NCI-H1694 treated with DMSO at 0.1 percent for 48 hours (cell line): ENCODE measurements at regions not wholly inside any gene's neighbourhood (a gene's known extent, or its start where the extent isn't known, plus 50 kb on each side); places are given as distances from the start of the nearest gene placed in this dataset.
A peak's percentile ranks its signal among the peaks of the same experiment; 100 is the strongest.
"Not testable (repeated sequence)": the region's sequence is repeated elsewhere in the genome, so short reads cannot be mapped to it uniquely, and the experiment has no call there.

Experiments used
- DNase-seq: peaks from one replicate; lab custom pipeline; 2025; lab: John Stamatoyannopoulos, UW

- no peak for DNase-seq
Measured at GRCh38 chr6:73943930-73944652, 248.1 kb downstream of the CD109 start.

GRCh38 chr6:73943411-73943810, 247.4 kb downstream of the CD109 start:
- DNase-seq = no peak

DNA sequence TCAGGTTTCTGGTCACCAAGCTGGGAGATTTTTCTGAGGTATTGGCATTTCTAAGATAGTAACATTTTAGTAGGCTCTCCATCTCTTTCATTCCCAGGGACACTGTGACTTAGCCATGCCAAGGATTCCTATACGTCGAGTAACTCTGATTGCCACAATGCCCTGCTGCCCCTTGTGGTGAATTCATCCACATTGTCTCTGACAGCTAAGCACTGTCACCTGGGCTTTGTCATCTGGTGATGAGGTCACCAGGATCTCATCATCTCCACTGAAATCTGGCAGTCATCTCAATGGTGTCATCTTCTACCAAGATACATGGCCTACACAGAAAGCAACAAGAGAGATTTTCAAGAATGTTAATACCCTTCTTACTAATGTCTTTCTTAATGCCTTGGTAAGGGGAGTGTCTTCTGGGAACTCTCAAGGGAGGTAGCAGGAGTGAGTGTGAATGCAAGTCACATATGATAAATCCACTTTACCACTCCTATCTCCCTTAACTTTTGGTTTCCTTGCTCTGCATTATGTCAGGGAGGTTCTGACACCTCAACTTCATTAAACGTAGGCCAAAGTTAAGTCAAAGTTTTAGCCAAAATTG, 246.7 kb downstream of the CD109 start:
- no peak for DNase-seq

- no peak for DNase-seq
Measured at GRCh38 chr6:73941892-73942291, 245.9 kb downstream of the CD109 start.

GRCh38 chr6:73937805-73938204, 241.8 kb downstream of the CD109 start:
- no peak for DNase-seq

- DNase-seq = peak; percentile 59
Measured at GRCh38 chr6:73932866-73933265, 236.9 kb downstream of the CD109 start.

DNA sequence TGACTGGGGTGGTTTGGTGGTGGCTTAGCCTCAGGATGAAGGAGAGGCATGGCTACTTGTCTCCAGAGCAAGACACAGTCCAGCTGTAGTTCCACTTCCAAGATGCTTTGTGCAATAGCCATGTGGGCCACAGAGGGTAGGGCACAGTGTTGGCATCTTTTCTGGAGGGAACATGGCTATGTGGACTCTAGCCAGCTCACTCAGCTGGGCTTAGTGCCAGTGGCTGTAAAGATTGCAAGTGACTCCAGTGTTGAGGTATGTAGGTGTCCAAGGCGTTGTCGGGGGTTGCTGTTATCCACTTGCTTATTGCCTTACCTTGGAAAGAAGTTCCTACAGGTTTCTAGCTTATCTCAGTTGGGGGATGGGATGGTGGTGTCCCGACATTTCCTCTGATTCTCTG, 233.4 kb downstream of the CD109 start:
- DNase-seq = no peak

DNA sequence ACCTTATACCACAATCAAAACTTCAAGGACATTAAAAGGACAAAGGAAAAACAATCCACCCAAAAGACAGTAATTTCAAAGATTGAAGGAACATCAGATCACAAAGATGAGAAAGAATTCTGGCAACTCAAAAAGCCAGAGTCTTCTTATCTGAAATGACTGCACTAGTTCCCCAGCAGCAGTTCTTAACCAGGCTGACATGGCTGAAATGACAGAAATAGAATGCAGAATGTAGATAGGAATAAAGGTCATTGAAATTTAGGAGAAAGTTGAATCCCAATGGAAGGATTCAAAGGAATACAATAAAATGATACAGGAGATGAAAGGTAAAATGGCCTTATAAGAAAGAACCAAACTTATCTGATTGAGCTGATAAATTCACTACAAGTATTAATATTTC, 231.4 kb downstream of the CD109 start:
- DNase-seq = no peak

DNA sequence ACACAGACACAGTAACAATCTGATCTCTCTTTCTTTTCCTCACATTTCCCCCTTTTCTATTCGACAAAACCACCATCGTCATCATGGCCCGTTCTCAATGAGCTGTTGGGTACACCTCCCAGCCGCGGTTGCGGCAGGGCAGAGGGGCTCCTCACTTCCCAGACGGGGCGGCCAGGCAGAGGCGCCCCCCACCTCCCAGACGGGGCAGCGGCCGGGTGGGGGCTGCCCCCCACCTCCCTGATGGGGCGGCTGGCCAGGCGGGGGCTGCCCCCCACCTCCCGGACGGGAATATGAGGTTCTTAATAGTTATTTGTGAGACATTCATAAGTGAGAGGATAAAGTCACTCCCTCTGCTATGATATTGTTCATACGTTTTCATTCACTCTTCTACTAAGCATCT, 229.7 kb downstream of the CD109 start:
- not testable (repeated sequence) for DNase-seq

GRCh38 chr6:73923905-73924485, 228.0 kb downstream of the CD109 start:
- DNase-seq = peak; percentile 1

GRCh38 chr6:73903155-73903554, 207.2 kb downstream of the CD109 start:
- no peak for DNase-seq

GRCh38 chr6:73901986-73902385, 206.0 kb downstream of the CD109 start:
- DNase-seq = no peak

DNA sequence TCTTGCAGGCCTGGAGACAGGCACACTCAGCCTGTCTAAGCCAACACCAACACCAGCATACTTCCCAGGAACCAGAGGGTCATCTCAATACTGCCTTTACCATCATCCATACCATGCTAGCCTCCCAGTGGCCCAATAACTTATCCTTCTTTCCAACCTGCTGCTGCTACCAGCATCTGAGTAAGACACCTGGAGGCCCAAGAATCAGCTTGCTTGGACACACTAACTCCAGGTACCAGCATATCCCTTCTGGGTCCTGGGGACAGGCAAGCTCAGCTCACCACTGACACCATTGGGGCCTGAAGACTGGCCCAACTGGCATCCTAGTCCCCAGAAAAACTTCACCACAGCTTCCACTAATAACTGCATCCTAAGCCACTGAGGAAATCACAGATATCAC, 205.3 kb downstream of the CD109 start:
- no peak for DNase-seq

DNA sequence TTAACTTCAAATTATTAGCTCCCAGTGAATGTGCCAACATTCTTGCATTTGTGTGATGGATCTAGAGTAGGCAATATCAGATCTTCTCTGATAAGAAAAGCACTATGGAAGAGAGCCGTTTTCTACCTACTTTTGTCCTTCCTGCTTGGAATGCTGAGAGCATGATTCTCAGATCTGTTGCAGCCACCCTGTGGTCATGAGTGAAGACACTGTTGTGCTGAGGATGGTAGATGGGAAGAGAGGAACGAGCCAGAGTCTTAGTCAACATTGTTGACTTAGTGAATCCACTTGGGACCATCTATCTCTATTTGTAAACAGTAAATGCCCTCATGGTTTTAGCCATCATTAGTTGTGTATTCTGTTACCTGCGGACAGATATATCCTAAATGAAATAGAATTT, 202.6 kb downstream of the CD109 start:
- no peak for DNase-seq

GRCh38 chr6:73893696-73894095, 197.7 kb downstream of the CD109 start:
- no peak for DNase-seq

DNA sequence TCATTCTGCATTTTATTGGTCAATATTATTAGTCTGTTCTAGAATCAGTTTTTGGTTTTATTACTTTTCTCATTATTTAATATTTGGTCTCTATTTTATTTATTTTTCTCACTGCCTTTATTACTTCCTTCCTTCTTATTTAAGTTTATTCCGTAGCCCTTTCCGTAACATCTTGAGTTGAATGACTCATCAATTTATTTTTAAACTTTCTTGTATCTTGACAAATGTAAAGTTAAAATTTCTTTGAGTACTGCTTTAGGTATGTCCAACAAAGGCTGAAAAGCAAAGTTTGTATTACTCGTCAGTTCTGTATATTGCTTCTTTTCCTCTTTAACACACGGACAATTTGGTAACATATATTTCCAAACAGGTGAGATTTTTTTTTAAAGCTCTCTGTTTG, 192.0 kb downstream of the CD109 start:
- no peak for DNase-seq

DNA sequence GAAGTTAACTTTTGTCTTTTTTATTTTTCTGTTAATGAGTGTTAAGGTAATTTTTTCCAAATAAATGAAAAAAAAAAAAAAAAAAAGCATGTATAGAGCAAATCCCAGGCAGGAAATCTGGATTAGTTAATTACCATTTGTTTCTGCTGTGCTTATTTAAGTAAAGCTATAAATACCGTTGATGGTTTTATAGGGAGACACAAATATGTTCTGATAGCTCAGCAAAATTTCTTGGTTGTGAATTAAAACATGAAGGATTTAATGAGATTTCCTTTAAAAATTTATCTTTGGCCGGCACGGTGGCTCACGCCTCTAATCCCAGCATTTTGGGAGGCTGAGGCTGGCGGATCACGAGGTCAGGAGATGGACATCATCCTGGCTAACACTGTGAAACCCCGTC, 189.4 kb downstream of the CD109 start:
- no peak for DNase-seq

DNA sequence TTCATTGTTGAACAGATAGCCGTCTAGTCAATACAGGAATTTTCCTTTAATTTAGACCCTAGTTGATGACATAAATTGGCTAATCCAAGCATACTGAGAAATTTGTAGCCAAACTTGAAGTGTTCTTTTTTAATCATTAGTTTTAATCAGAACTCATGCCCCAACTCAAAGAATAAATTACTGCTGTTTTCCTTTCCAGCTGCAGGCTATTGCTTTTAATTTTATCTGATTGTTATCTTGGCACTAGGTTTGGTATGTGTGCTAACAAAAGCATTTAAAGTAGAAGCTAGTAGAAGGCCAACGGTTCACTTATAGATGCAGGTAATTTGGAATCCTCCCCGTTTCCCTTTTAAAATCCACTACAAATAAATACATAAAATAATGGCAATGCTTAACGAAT, 188.5 kb downstream of the CD109 start:
- DNase-seq = no peak

DNA sequence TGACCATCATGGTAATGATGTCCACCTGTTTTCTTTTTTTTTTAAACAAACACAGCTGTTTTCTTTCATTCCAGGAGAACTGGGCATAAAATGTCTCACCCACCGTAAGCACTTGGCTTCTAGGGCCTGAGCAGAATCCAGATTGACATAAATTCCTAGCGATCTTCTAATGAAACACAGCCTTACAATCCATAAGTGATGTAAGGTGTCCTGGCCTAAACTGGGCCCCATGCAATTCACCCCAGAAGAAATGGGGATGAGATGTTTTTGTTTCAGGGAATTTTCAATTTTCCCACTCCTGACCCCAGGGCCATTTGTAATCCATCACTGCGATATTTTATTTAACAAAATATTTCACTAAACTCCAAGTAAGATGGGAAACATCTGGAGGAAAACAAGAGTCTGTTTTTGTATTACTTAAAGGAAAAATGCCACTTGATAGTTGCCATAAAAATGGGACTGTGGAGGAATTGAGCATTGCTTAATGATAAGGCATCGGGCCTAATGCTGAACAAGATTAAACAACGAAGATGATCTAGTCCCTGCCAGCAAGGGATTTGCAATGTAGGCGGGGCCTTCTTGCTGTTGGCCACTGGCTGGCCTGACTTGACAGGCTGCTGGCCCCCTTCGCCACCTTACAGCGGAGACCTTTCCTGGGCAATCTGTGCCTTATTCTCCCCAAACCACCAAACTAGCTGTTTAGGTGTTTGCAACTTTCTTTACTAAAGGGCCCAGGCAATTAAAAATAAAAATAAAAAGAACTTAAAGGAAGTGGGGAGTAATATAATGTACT, 183.7 kb downstream of the CD109 start:
- DNase-seq = no peak

DNA sequence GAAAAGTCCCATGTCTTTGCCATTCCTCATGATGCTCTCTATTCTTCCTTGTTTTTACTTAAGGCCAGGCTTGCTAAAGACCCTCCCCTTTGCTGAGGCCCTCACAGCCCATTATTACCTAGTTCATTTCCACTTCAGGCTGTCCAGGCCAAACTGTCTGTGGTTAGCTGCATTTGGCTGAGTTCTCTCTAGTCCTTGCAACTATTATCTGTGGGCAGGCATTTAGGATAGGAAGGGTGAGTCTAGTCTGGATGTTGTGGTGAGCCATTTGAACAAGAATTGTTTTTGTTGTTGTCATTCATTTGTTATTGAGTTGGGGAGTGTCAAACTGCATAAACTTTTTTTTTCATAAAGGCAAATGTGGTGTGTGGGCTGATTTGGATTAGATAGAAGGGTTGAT, 182.4 kb downstream of the CD109 start:
- no peak for DNase-seq
